GM12874 (cell line): ENCODE measurements at regions not wholly inside any gene's neighbourhood (a gene's known extent, or its start where the extent isn't known, plus 50 kb on each side); places are given as distances from the start of the nearest gene placed in this dataset.

Source experiments
- CTCF ChIP-seq: IDR thresholded peaks from 2 replicates; pipeline ENCODE4 v1.5.1; 2011; ENCODE audit warnings: low read depth, mild to moderate bottlenecking, control low read depth, low read length, moderate library complexity; ENCODE audit not compliant: insufficient read depth

DNA sequence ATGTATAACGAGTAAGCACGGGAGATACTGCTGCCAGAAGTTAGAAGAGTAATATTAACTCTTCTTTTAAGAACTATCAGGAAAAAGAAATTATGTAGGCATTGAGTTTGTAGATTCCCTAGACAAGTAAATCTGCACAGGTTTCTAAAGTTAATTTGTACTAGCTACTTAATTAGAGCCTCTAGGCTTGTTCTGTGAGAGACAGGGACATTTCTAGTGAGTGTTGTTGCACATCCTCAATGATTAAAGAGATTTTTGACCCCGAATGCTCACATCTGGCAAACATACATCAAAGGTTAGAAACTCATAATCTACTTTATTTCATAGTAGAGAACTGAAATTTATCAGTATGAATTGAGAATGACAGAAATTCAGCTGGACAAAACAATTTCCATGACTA lies 669.0 kb upstream of the CDH7 start:
- no peak for TF ChIP-seq CTCF

GRCh38 chr18:65073060-65073550 lies 677.7 kb upstream of the CDH7 start:
- TF ChIP-seq CTCF, result no peak

- TF ChIP-seq CTCF, result no peak
These were observed 693.3 kb upstream of the CDH7 start for GRCh38 chr18:65057439-65058083.

DNA sequence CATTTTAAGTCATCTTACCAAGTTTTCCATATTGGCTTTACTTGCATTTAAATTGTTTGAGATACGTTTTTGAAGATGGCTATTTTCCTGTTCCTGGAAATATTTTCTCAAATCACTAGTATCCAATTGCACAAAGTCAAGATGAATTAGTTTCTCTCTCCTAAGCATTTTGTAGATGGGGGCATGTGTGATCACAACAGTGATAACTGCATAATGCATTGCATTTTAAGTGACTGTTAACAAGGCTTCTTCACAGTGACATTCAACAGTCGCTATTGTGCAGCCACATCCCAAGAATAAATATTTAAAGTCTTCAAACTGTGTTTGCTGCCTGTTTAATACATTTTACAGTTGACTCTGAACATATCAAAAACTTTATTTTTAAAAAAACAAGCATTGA lies 694.2 kb upstream of the CDH7 start:
- TF ChIP-seq CTCF, result no peak

DNA sequence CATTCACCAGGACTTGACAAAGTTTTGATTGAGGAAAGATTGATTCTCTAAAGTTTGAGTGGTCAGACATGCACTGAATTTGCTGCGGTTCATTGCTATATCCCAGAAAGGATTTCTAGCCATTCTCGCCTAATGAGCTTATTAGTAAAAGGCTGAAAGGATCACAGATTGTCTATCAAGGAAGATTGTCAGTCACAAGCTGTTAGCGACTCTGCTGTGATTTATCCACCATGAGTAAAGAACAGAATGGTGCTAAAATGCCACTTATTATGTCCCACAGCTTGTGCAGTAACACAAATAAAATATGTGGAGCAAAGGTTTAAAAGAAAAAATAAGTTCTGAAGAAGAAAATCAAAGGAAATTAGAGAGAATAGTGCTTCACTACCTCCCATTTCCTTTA lies 701.2 kb upstream of the CDH7 start:
- no peak for TF ChIP-seq CTCF

DNA sequence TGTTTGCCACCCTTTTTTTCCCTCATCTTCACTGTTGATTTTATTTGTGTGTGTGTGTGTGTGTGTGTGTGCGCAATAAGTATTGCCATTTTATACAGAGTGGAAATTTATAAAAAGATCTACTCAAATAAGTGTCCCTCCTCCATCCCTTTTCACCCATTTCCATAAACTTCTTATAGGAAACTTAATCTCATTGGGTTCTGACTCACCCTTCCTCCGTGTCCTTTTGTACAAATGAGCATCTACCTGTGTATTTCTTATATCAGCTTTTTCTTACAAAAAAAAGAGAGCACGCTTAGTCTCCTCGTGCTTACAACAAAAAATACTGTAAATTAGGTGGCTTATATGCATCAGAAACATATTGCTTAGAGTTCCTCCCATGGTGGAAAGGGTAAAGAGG lies 711.2 kb upstream of the CDH7 start:
- no peak for TF ChIP-seq CTCF

GRCh38 chr18:65035701-65036100 lies 715.1 kb upstream of the CDH7 start:
- TF ChIP-seq CTCF, result no peak
